Smooth muscle cell (in vitro differentiated cells): ENCODE measurements at regions not wholly inside any gene's neighbourhood (a gene's known extent, or its start where the extent isn't known, plus 50 kb on each side); places are given as distances from the start of the nearest gene placed in this dataset.

Experiments used
- DNase-seq: peaks from one replicate; lab custom pipeline; 2025; ENCODE audit not compliant: unreplicated experiment; lab: John Stamatoyannopoulos, UW
- H2AFZ ChIP-seq: fragments of 200-600 bp; sonication (generic); 2 replicates; pipeline ENCODE4 v1.6.0; 2016; ENCODE audit warnings: antibody characterized with exemption, low read depth, mild to moderate bottlenecking
- H3F3A ChIP-seq: fragments of 200-600 bp; sonication (generic); 2 replicates; pipeline ENCODE4 v1.6.0; 2017; ENCODE audit warnings: antibody characterized with exemption, low read depth
- H3K27ac ChIP-seq: fragments of 200-600 bp; sonication (generic); 2 replicates; pipeline ENCODE4 v1.5.1; 2016; ENCODE audit warnings: low read depth, mild to moderate bottlenecking
- H3K27me3 ChIP-seq: fragments of 200-600 bp; sonication (generic); 2 replicates; pipeline ENCODE4 v1.6.1; 2016; ENCODE audit warnings: low read depth, mild to moderate bottlenecking
- H3K36me3 ChIP-seq: fragments of 200-600 bp; sonication (generic); 2 replicates; pipeline ENCODE4 v1.5.1; 2016; ENCODE audit warnings: low read depth
- H3K4me1 ChIP-seq: fragments of 200-600 bp; sonication (generic); 2 replicates; pipeline ENCODE4 v1.5.1; 2016; ENCODE audit warnings: low read depth
- H3K4me2 ChIP-seq: fragments of 200-600 bp; sonication (generic); 2 replicates; pipeline ENCODE4 v1.6.0; 2016; ENCODE audit warnings: mild to moderate bottlenecking
- H3K4me3 ChIP-seq: fragments of 200-600 bp; sonication (generic); 2 replicates; pipeline ENCODE4 v1.5.1; 2016; ENCODE audit warnings: mild to moderate bottlenecking
- H3K79me2 ChIP-seq: fragments of 200-600 bp; sonication (generic); 2 replicates; pipeline ENCODE4 v1.6.0; 2016; ENCODE audit warnings: low read depth, mild to moderate bottlenecking
- H3K9ac ChIP-seq: fragments of 200-600 bp; sonication (generic); 2 replicates; pipeline ENCODE4 v1.6.0; 2016; ENCODE audit warnings: low read depth
- H3K9me3 ChIP-seq: fragments of 200-600 bp; sonication (generic); replicated peaks from 2 replicates; pipeline ENCODE4 v1.5.1; 2016; ENCODE audit warnings: low read depth
- H4K20me1 ChIP-seq: fragments of 200-600 bp; sonication (generic); 2 replicates; pipeline ENCODE4 v1.6.0; 2016; ENCODE audit warnings: low read depth
- CTCF ChIP-seq: fragments of 200-600 bp; sonication (generic); IDR thresholded peaks from 2 replicates; pipeline ENCODE4 v1.5.1; 2017; ENCODE audit warnings: borderline replicate concordance, mild to moderate bottlenecking, antibody characterized with exemption; ENCODE audit not compliant: insufficient read depth, poor library complexity, severe bottlenecking
- WGBS: methylation state at CpG from one replicate; pipeline ENCODE4 v1.1.7; 2016; ENCODE audit warnings: low lambda C conversion rate; 5-methylcytosine and 5-hydroxymethylcytosine counted together

GRCh38 chr4:28918871-28919270, 1801.3 kb upstream of the PCDH7 start:
- no peaks in the 10 kb centered on the region for H4K20me1 ChIP-seq

GRCh38 chr4:28921886-28922285, 1798.3 kb upstream of the PCDH7 start:
- Histone ChIP-seq H4K20me1 (no peaks in the 10 kb centered on the region), H3K9ac (no peak overlapping the region), H2AFZ (no peak overlapping the region), H3K4me3 (no peak overlapping the region), H3K36me3 (no peaks in the 10 kb centered on the region), H3K27ac (no peak overlapping the region), H3K9me3 (no peaks in the 10 kb centered on the region), H3K79me2 (no peaks in the 10 kb centered on the region), H3K27me3 (no peaks in the 10 kb centered on the region), H3K4me2 (no peak overlapping the region), H3K4me1 (peaks cover 4% of the 10 kb centered on the region), H3F3A (no peaks in the 10 kb centered on the region)
- TF ChIP-seq CTCF = no peak
- DNase-seq = no peak
- 73% methylated on average over 5 of the region's 5 CpGs for WGBS

More at GRCh38 chr4:28918871-28919270, 1801.3 kb upstream of the PCDH7 start:
- Histone ChIP-seq H3K4me1 (peaks cover 4% of the 10 kb centered on the region), H3K27ac (no peak overlapping the region), H3F3A (no peaks in the 10 kb centered on the region), H3K27me3 (no peaks in the 10 kb centered on the region), H3K79me2 (no peaks in the 10 kb centered on the region), H3K9me3 (no peaks in the 10 kb centered on the region), H3K36me3 (no peaks in the 10 kb centered on the region), H3K9ac (no peak overlapping the region), H2AFZ (no peak overlapping the region), H3K4me3 (no peak overlapping the region), H3K4me2 (no peak overlapping the region)
- no peak for DNase-seq
- 69% methylated on average over 1 of the region's 1 CpG for WGBS
- no peak for TF ChIP-seq CTCF

GRCh38 chr4:28926156-28926555, 1794.0 kb upstream of the PCDH7 start:
- TF ChIP-seq CTCF = no peak
- Histone ChIP-seq H3K27ac (no peak overlapping the region), H3F3A (no peaks in the 10 kb centered on the region), H3K9ac (no peak overlapping the region), H3K79me2 (no peaks in the 10 kb centered on the region), H2AFZ (no peak overlapping the region), H3K9me3 (no peaks in the 10 kb centered on the region), H3K4me2 (no peak overlapping the region), H4K20me1 (no peaks in the 10 kb centered on the region), H3K27me3 (no peaks in the 10 kb centered on the region), H3K4me1 (no peaks in the 10 kb centered on the region), H3K36me3 (no peaks in the 10 kb centered on the region), H3K4me3 (no peak overlapping the region)
- no peak for DNase-seq

GRCh38 chr4:28942631-28943030, 1777.5 kb upstream of the PCDH7 start:
- no peak overlapping the region for H3K27ac ChIP-seq
- no peaks in the 10 kb centered on the region for H3K36me3 ChIP-seq
- H3K9me3 ChIP-seq = no peaks in the 10 kb centered on the region
- TF ChIP-seq CTCF = no peak
- H3K79me2 ChIP-seq = no peaks in the 10 kb centered on the region
- no peaks in the 10 kb centered on the region for H3K27me3 ChIP-seq
- no peak for DNase-seq
- H4K20me1 ChIP-seq = no peaks in the 10 kb centered on the region
- H3K4me2 ChIP-seq = no peak overlapping the region
- no peaks in the 10 kb centered on the region for H3F3A ChIP-seq
- no peak overlapping the region for H2AFZ ChIP-seq
- no peak overlapping the region for H3K9ac ChIP-seq
- H3K4me3 ChIP-seq = no peak overlapping the region
- no peaks in the 10 kb centered on the region for H3K4me1 ChIP-seq
